Cardiac fibroblast (primary cell): ENCODE measurements at regions not wholly inside any gene's neighbourhood (a gene's known extent, or its start where the extent isn't known, plus 50 kb on each side); places are given as distances from the start of the nearest gene placed in this dataset.

Experiments used
- DNase-seq, 2 donors: peaks; one replicate each; pipeline versions ENCODE4 v3.0.0 to v3.0.0-alpha.2; 2010; ENCODE audit warnings: low read depth in 2 of 2
- H3K4me3 ChIP-seq, 2 donors: replicated peaks in 1 of 2; 1 replicate in 1 of 2; 2 replicates in 1 of 2; pipeline ENCODE4 v1.5.1; 2011; ENCODE audit warnings: low read depth in 2 of 2, low read length in 2 of 2, mild to moderate bottlenecking in 2 of 2, moderate library complexity in 1 of 2
- CTCF ChIP-seq: IDR thresholded peaks from one replicate; pipeline ENCODE4 v1.5.1; 2011; ENCODE audit warnings: low read depth, mild to moderate bottlenecking, low read length, inconsistent platforms

- no peak for TF ChIP-seq CTCF
- peak; percentile 78 to 82 for DNase-seq
- H3K4me3 ChIP-seq = no peak overlapping the region
Observed at GRCh38 chr15:95262866-95263564, 1031.7 kb downstream of the MCTP2 start.

- no peak overlapping the region for H3K4me3 ChIP-seq
- no peak for DNase-seq
- no peak for TF ChIP-seq CTCF
Observed at GRCh38 chr15:95263751-95264150, 1032.4 kb downstream of the MCTP2 start.

- no peak for DNase-seq
- TF ChIP-seq CTCF = no peak
Observed at GRCh38 chr15:95265419-95265997, 1034.1 kb downstream of the MCTP2 start.

GRCh38 chr15:95266451-95267061 lies 1035.2 kb downstream of the MCTP2 start:
- H3K4me3 ChIP-seq = no peak overlapping the region
- peak; percentile 81 to 88 for DNase-seq
- no peak for TF ChIP-seq CTCF

More at GRCh38 chr15:95265419-95265997, 1034.1 kb downstream of the MCTP2 start:
- H3K4me3 ChIP-seq = no peak overlapping the region

- no peak overlapping the region for H3K4me3 ChIP-seq
- DNase-seq = no peak
- no peak for TF ChIP-seq CTCF
Observed at GRCh38 chr15:95267481-95267880, 1036.1 kb downstream of the MCTP2 start.

GRCh38 chr15:95269242-95270183 lies 1038.2 kb downstream of the MCTP2 start:
- no peak overlapping the region for H3K4me3 ChIP-seq
- no peak for TF ChIP-seq CTCF
- DNase-seq = no peak
